ENCODE measurements at regions not wholly inside any gene's neighbourhood (a gene's known extent, or its start where the extent isn't known, plus 50 kb on each side); places are given as distances from the start of the nearest gene placed in this dataset.

DNA sequence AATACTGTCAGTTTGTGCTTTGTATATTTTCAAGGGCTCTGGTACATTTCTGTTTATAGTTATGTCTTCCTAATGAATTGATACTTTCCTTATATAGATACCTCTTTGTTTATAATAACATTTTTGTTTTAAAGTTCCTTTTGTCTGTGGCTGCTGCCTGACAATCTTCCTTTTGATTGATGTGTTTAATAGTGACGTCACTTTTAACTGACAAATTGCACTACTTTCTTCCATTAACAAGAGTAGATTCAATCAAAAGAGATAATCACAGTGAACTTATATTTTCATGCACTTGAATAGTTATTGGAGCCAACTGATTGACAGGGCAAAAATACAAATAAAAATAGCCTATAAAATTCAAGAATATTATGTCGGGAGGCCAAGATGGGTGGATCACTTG, 371.7 kb downstream of the ANXA1 start:
- H3K4me3 ChIP-seq (ENCODE audit: low read depth, low read length), result no peak overlapping the region
- TF ChIP-seq CTCF (IDR thresholded peaks at IDR 0.05; ENCODE audit: insufficient read depth, low read depth, low read length), result no peak
- no peak for DNase-seq (ENCODE audit: low read depth)

DNA sequence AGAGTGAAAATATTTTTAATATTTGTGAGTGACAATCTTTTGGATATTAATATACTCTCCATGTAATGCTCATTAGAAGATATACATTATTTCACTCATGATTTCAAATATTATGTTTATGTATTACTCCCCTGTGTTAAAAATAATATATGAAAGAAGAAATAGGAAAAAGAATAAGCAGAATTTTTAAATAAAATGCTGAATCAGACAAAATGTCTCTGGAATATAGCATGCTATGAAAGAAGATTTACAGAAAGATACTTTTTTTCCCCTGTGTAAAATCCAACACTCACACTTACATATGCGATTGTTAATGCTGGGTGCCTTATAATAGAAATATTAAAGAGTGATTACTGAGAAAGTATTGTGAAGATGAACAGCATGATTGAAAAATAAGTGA, 373.7 kb downstream of the ANXA1 start:
- TF ChIP-seq CTCF (IDR thresholded peaks at IDR 0.05; ENCODE audit: insufficient read depth, low read depth, low read length), result no peak
- no peak overlapping the region for H3K4me3 ChIP-seq (ENCODE audit: low read depth, low read length)
- DNase-seq (ENCODE audit: low read depth), result no peak

GRCh38 chr9:73527521-73527920, 375.9 kb downstream of the ANXA1 start:
- no peak for TF ChIP-seq CTCF (IDR thresholded peaks at IDR 0.05; ENCODE audit: insufficient read depth, low read depth, low read length)
- DNase-seq (ENCODE audit: low read depth), result no peak
- no peak overlapping the region for H3K4me3 ChIP-seq (ENCODE audit: low read depth, low read length)

DNA sequence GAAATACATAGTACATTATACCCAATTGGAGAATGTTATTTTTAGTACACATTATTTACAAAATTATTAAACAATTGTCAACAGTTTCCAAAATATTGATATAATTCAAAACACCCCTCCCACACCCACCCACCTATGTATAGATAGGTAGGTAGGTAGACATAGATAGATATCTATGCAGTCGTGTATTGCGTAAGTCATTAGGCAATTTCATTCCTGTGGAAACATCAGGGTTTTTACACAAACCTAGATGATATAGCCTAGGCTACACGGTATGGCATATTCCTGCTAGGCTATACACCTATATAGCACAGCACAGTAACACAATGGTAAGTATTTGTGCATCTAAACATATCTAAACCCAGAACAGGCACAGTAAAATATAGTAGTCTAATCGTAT, 377.3 kb downstream of the ANXA1 start:
- DNase-seq (ENCODE audit: low read depth), result no peak
- TF ChIP-seq CTCF (IDR thresholded peaks at IDR 0.05; ENCODE audit: insufficient read depth, low read depth, low read length), result no peak
- no peak overlapping the region for H3K4me3 ChIP-seq (ENCODE audit: low read depth, low read length)

DNA sequence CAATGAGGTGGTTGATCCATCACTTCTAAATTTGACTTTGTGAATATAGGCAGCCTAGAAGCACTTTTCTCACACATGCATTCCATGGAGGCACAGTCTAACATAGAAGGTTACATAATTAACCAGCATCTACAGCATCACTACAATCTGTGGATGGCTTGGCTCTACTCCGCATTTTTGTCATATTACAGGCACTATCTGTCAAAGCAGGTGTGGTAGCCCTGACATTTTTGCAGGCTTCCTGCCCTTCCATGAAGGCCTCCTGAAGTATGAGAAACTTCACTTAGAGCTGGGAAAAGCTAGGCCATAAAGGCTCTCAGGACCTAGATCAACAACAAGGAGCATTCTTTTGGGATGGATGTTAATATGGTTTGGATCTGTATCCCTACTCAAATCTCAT, 378.0 kb downstream of the ANXA1 start:
- DNase-seq (ENCODE audit: low read depth), result no peak
- no peak for TF ChIP-seq CTCF (IDR thresholded peaks at IDR 0.05; ENCODE audit: insufficient read depth, low read depth, low read length)
- no peak overlapping the region for H3K4me3 ChIP-seq (ENCODE audit: low read depth, low read length)

DNA sequence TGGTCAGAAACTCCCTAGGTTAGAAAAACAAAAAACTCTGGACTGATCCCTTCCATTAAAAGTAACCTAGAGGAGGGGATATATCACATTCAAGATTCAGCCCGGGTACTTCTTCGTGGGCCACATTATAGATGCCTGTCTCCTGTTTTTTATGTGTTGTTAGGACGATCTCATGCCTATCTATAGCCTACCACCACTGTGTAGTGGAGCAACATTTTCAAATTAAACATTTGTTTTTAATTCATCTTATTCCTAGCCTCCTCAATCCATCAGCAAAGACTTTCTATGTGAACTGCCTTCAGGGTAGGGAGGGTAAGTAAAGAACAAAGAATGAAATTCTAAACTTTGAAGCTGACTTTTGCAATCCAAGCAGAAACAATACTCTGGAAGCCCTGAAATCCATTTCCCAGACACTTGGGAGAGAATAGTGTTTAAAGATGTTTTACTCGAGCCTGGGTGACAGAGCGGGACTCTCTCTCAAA, 379.4 kb downstream of the ANXA1 start:
- no peak for TF ChIP-seq CTCF (IDR thresholded peaks at IDR 0.05; ENCODE audit: insufficient read depth, low read depth, low read length)

GRCh38 chr9:73531658-73532057, 380.0 kb downstream of the ANXA1 start:
- DNase-seq (ENCODE audit: low read depth), result no peak
- no peak overlapping the region for H3K4me3 ChIP-seq (ENCODE audit: low read depth, low read length)
- no peak for TF ChIP-seq CTCF (IDR thresholded peaks at IDR 0.05; ENCODE audit: insufficient read depth, low read depth, low read length)

More for the DNA sequence above, 379.4 kb downstream of the ANXA1 start:
- no peak for DNase-seq (ENCODE audit: low read depth)
- H3K4me3 ChIP-seq (ENCODE audit: low read depth, low read length), result no peak overlapping the region

Data from fibroblast of villous mesenchyme (primary cell).